Endothelial cell of umbilical vein (primary cell): ENCODE measurements at regions not wholly inside any gene's neighbourhood (a gene's known extent, or its start where the extent isn't known, plus 50 kb on each side); places are given as distances from the start of the nearest gene placed in this dataset.

ENCODE experiments used
- BruUV-seq: library from RNA; stranded (reverse); fragments of 400-500 nt; replicated peaks from 2 replicates; lab custom pipeline; 2021; lab: Mats Ljungman, UMichigan
- CTCF ChIA-PET: fragments of 300-600, 350-600 bp; sonication (Branson Sonifier 250); formaldehyde crosslinking; loops from one replicate; lab custom pipeline; 2021; ENCODE audit warnings: antibody characterized with exemption, inconsistent platforms; lab: Charles Lee
- POLR2A ChIA-PET: fragments of 300-600, 350-600 bp; sonication (Branson Sonifier 250); formaldehyde crosslinking; loops from one replicate; lab custom pipeline; 2021; ENCODE audit warnings: antibody characterized with exemption, inconsistent platforms; lab: Charles Lee
- DNase-seq: peaks from one replicate; pipeline ENCODE4 v3.0.0-alpha.2; 2011; ENCODE audit warnings: low read depth, low spot score
- FAIRE-seq: peaks from 2 replicates; lab custom pipeline; 2011; peaks lifted over from hg19 to GRCh38; lab: Jason Lieb, UNC
- H2AFZ ChIP-seq: 2 replicates; pipeline ENCODE4 v1.6.0; 2012; ENCODE audit warnings: low read depth, low read length, control low read depth, inconsistent platforms
- H3K27ac ChIP-seq: 2 replicates; pipeline ENCODE4 v1.5.1; 2011; ENCODE audit warnings: low read depth, mild to moderate bottlenecking, control low read depth, low read length, moderate library complexity; ENCODE audit not compliant: insufficient read depth
- H3K27me3 ChIP-seq, 2 experiments: 2 replicates each; pipeline versions ENCODE4 v1.6.0 to v1.6.1; 2011; ENCODE audit warnings: low read length in 2 of 2, mixed read lengths in 1 of 2; ENCODE audit not compliant: control insufficient read depth in 2 of 2, insufficient read depth in 2 of 2
- H3K36me3 ChIP-seq, 2 experiments: 2 replicates in 1 of 2; 3 replicates in 1 of 2; pipeline ENCODE4 v1.5.1; 2011; ENCODE audit warnings: low read length in 2 of 2, mild to moderate bottlenecking in 1 of 2, moderate library complexity in 1 of 2; ENCODE audit not compliant: control insufficient read depth in 2 of 2, insufficient read depth in 2 of 2; ENCODE audit errors: extremely low read depth in 1 of 2
- H3K4me1 ChIP-seq: 3 replicates; pipeline ENCODE4 v1.5.1; 2011; ENCODE audit warnings: mild to moderate bottlenecking, low read length; ENCODE audit not compliant: control insufficient read depth, insufficient read depth; ENCODE audit errors: extremely low read depth
- H3K4me2 ChIP-seq: 2 replicates; pipeline ENCODE4 v1.6.1; 2011; ENCODE audit warnings: low read length, control low read depth, mixed read lengths; ENCODE audit not compliant: insufficient read depth
- H3K4me3 ChIP-seq, 3 experiments: fragments of 200-600 bp in 1 of 3; sonication (generic), shearing (Covaris generic) in 1 of 3; replicated peaks in 1 of 3; 2 replicates each; pipeline ENCODE4 v1.5.1; 2011 to 2016; ENCODE audit warnings: control low read depth in 3 of 3, low read length in 3 of 3, mild to moderate bottlenecking in 2 of 3, inconsistent platforms in 1 of 3, low read depth in 1 of 3, moderate library complexity in 1 of 3; ENCODE audit not compliant: insufficient read depth in 1 of 3
- H3K79me2 ChIP-seq: 2 replicates; pipeline ENCODE4 v1.6.0; 2012; ENCODE audit warnings: low read length, inconsistent platforms; ENCODE audit not compliant: control insufficient read depth, insufficient read depth
- H3K9ac ChIP-seq: replicated peaks from 2 replicates; pipeline ENCODE3; 2011; ENCODE audit warnings: low read length, control low read depth; ENCODE audit not compliant: insufficient read depth; ENCODE audit errors: extremely low read depth
- H3K9me1 ChIP-seq: replicated peaks from 3 replicates; pipeline ENCODE4 v1.6.0; 2011; ENCODE audit warnings: mild to moderate bottlenecking, low read length; ENCODE audit not compliant: control insufficient read depth, insufficient read depth; ENCODE audit errors: extremely low read depth
- H3K9me3 ChIP-seq: replicated peaks from 2 replicates; pipeline ENCODE4 v1.5.1; 2012; ENCODE audit warnings: low read length, inconsistent platforms; ENCODE audit not compliant: control insufficient read depth, insufficient read depth
- H4K20me1 ChIP-seq: replicated peaks from 2 replicates; pipeline ENCODE3; 2011; ENCODE audit warnings: mild to moderate bottlenecking, low read length; ENCODE audit not compliant: control insufficient read depth, insufficient read depth; ENCODE audit errors: extremely low read depth
- EZH2 ChIP-seq: IDR thresholded peaks from 2 replicates; pipeline ENCODE4 v1.6.1; 2012; ENCODE audit warnings: borderline replicate concordance, low read depth, mild to moderate bottlenecking, moderate library complexity, low read length, inconsistent platforms; ENCODE audit not compliant: severe bottlenecking
- FOS ChIP-seq: IDR thresholded peaks from 2 replicates; pipeline ENCODE4 v1.6.1; 2011; ENCODE audit warnings: mild to moderate bottlenecking, low read length, moderate library complexity, borderline replicate concordance; ENCODE audit not compliant: insufficient read depth
- GATA2 ChIP-seq: IDR thresholded peaks from 2 replicates; pipeline ENCODE4 v1.7.0; 2011; ENCODE audit warnings: low read depth, mild to moderate bottlenecking, moderate library complexity, mixed read lengths, low read length; ENCODE audit not compliant: insufficient read length, insufficient read depth
- JUN ChIP-seq: IDR thresholded peaks from 2 replicates; pipeline ENCODE4 v1.6.1; 2011; ENCODE audit warnings: borderline replicate concordance, low read depth; ENCODE audit not compliant: insufficient read length, insufficient read depth
- MYC ChIP-seq: IDR thresholded peaks from one replicate; pipeline ENCODE4 v1.6.1; 2011; ENCODE audit warnings: mild to moderate bottlenecking, low read depth, low read length
- POLR2A ChIP-seq: IDR thresholded peaks from 2 replicates; pipeline ENCODE4 v1.6.1; 2012; ENCODE audit warnings: low read depth, mild to moderate bottlenecking, control low read depth, low read length
- POLR2AphosphoS5 ChIP-seq: IDR thresholded peaks from 2 replicates; pipeline ENCODE4 v1.6.1; 2012; ENCODE audit warnings: low read depth, mild to moderate bottlenecking, control low read depth, low read length, moderate library complexity; ENCODE audit not compliant: insufficient read depth
- dilution Hi-C: fragments of 300-500 bp; cut with MboI; formaldehyde crosslinking; loops from one replicate; pipeline ENCODE4 v1.15.0; 2019; ENCODE audit warnings: low sequenced_read_pairs; ENCODE audit not compliant: extremely low pct_ligation_motif_present
- intact Hi-C: fragments of 100-400 bp; cut with micrococcal nuclease; formaldehyde crosslinking; loops from one replicate; pipeline ENCODE4 v1.10.0; 2022
- TF ChIP-seq, protein P1 (sequence below), 2 donors: IDR thresholded peaks; 1 replicate in 1 of 2; 2 replicates in 1 of 2; pipeline ENCODE4 v1.5.1; 2011; ENCODE audit warnings: low read length in 2 of 2, mild to moderate bottlenecking in 2 of 2, moderate library complexity in 2 of 2, control low read depth in 1 of 2, inconsistent platforms in 1 of 2, low read depth in 1 of 2; ENCODE audit not compliant: insufficient read depth in 1 of 2; ENCODE audit errors: extremely low read depth in 1 of 2
- TF ChIP-seq, protein P2 (sequence below): IDR thresholded peaks from 2 replicates; pipeline ENCODE4 v1.6.1; 2011; ENCODE audit not compliant: insufficient read depth, insufficient read length

DNA sequence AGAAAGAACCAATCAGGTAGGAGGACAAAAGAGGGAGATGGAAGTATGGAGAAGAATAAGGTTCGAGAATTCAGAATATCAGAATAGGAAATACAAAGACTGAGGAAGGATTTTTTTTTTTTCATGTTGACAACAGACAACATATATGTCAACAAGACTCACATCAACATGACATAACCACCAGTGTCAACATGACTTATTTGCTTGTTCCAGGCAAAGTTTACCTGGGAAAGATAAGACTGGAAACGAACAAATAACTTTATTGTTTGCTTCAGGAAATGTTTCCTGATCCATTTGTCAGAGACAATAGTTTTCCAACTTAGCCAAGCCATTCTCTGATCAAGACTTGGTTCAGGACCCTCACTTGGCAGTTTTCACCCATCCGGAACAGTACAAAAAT, 321.9 kb upstream of the NETO1 start:
- TF ChIP-seq, protein P1, sequence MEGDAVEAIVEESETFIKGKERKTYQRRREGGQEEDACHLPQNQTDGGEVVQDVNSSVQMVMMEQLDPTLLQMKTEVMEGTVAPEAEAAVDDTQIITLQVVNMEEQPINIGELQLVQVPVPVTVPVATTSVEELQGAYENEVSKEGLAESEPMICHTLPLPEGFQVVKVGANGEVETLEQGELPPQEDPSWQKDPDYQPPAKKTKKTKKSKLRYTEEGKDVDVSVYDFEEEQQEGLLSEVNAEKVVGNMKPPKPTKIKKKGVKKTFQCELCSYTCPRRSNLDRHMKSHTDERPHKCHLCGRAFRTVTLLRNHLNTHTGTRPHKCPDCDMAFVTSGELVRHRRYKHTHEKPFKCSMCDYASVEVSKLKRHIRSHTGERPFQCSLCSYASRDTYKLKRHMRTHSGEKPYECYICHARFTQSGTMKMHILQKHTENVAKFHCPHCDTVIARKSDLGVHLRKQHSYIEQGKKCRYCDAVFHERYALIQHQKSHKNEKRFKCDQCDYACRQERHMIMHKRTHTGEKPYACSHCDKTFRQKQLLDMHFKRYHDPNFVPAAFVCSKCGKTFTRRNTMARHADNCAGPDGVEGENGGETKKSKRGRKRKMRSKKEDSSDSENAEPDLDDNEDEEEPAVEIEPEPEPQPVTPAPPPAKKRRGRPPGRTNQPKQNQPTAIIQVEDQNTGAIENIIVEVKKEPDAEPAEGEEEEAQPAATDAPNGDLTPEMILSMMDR (IDR thresholded peaks at IDR 0.05; ENCODE audit: extremely low read depth in 1 of 2, insufficient read depth in 1 of 2, low read depth in 1 of 2, low read length in 2 of 2) = no peak
- TF ChIP-seq MYC (no peak), POLR2A (no peak), JUN (no peak), FOS (no peak), POLR2AphosphoS5 (no peak), GATA2 (no peak), EZH2 (no peak)
- TF ChIP-seq, protein P2, sequence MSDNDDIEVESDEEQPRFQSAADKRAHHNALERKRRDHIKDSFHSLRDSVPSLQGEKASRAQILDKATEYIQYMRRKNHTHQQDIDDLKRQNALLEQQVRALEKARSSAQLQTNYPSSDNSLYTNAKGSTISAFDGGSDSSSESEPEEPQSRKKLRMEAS = no peak
- CTCF ChIA-PET = no interaction called here

More for the DNA sequence above, 321.9 kb upstream of the NETO1 start:
- Histone ChIP-seq H3K27me3 (no peaks in the 10 kb centered on the region), H3K9me3 (peaks cover 5% of the 10 kb centered on the region), H4K20me1 (no peaks in the 10 kb centered on the region), H3K4me1 (no peaks in the 10 kb centered on the region), H3K27ac (no peak overlapping the region), H3K9ac (no peak overlapping the region), H3K36me3 (no peaks in the 10 kb centered on the region), H2AFZ (no peak overlapping the region), H3K4me2 (no peak overlapping the region), H3K79me2 (no peaks in the 10 kb centered on the region), H3K4me3 (no peak overlapping the region), H3K9me1 (no peaks in the 10 kb centered on the region)
- BruUV-seq = no TSS peak
- POLR2A ChIA-PET = no interaction called here
- FAIRE-seq (no peak), DNase-seq (no peak)
- intact Hi-C loops (no loop called here), dilution Hi-C loops (no loop called here)
